ENCODE measurements at regions not wholly inside any gene's neighbourhood (a gene's known extent, or its start where the extent isn't known, plus 50 kb on each side); places are given as distances from the start of the nearest gene placed in this dataset.

DNA sequence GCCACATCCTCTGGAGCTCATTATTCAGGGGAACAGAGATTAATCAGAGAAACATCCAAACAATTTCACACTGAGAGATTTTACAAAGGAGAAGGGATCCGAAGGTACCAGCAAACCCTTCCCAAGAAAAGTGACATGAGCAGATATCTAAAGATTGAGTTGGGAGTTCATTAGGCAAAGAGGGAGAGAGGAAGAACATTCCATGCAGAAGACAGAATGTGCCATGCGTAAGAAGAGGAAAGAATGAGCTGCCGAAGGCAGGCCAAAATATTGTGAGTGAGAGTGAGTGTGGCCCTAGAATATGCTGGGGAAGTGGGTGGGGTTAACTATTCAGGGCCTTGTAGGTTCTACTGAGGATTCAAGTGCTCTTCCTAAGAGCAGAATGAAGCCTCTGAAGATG, 50.0 kb upstream of the LYVE1 start:
- TF ChIP-seq, protein P1, sequence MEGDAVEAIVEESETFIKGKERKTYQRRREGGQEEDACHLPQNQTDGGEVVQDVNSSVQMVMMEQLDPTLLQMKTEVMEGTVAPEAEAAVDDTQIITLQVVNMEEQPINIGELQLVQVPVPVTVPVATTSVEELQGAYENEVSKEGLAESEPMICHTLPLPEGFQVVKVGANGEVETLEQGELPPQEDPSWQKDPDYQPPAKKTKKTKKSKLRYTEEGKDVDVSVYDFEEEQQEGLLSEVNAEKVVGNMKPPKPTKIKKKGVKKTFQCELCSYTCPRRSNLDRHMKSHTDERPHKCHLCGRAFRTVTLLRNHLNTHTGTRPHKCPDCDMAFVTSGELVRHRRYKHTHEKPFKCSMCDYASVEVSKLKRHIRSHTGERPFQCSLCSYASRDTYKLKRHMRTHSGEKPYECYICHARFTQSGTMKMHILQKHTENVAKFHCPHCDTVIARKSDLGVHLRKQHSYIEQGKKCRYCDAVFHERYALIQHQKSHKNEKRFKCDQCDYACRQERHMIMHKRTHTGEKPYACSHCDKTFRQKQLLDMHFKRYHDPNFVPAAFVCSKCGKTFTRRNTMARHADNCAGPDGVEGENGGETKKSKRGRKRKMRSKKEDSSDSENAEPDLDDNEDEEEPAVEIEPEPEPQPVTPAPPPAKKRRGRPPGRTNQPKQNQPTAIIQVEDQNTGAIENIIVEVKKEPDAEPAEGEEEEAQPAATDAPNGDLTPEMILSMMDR (IDR thresholded peaks at IDR 0.05; ENCODE audit: low read depth, low read length) = no peak
- TF ChIP-seq EZH2phosphoT487 (IDR thresholded peaks at IDR 0.05; ENCODE audit: low read depth) = no peak

All from OCI-LY3 (cell line).